ENCODE measurements at regions not wholly inside any gene's neighbourhood (a gene's known extent, or its start where the extent isn't known, plus 50 kb on each side); places are given as distances from the start of the nearest gene placed in this dataset.

DNA sequence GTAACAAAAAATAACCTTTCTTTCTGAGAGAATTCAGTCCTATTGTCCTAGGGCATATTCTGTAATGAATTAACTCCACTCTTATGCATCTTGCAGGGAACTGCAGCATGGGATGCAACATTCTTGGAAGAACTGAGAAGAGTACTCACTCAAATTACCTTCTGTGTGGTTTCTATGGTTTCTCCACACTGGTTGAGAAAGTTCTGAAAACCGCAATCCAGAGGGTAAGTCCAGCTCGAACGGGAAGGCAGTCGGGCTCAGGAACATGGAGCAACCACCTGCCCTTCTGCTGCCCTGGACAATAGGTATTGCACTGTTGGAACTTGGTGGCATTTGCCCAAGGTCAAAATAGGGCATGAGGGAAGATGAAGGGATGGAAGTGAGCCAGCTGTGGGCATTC lies 59.6 kb upstream of the CDK13 start:
- DNase-seq = no peak

GRCh38 chr7:39891894-39892293 lies 58.2 kb upstream of the CDK13 start:
- no peak for DNase-seq

GRCh38 chr7:39892361-39892760 lies 57.7 kb upstream of the CDK13 start:
- DNase-seq = no peak

DNA sequence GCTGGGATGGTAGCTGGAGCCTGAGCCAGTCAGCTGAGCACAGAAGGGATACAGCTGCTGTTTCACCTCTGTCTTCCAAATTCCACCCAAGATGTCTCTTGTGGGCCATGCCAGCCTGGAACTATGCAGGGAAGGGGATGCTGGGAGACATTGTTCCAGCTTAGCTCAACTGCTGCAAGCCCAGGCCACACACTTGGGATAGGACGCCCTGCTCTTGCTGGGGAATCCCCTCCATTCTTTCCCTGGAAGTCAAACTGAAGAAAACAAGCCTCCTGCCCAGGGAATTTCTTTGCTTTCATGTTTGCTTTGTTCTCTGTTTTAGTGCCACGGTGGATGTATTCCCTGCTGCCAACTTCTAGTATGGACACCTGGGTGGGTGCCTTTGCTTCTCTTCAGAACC lies 55.2 kb upstream of the CDK13 start:
- DNase-seq = no peak

DNA sequence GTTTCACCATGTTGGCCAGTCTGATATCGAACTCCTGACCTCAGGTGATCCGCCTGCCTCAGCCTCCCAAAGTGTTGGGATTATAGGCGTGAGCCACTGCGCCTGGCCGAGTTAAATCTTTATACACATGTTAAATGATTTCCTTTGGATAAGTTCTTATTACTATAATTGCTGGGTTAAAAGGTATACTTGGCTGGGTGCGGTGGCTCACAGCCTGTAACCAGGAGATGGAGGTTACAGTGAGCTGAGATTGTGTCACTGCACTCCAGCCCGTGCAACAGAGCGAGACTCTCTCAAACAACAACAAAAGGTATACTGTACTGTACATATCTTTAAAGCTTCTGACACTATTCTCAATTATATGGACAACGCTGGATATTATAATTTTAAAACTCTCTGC lies 53.2 kb upstream of the CDK13 start:
- no peak for DNase-seq

- no peak for DNase-seq
Observed at GRCh38 chr7:39898867-39899266, 51.2 kb upstream of the CDK13 start.

All from SHP77 (cell line).